Nephron progenitor cell (in vitro differentiated cells): ENCODE measurements at regions not wholly inside any gene's neighbourhood (a gene's known extent, or its start where the extent isn't known, plus 50 kb on each side); places are given as distances from the start of the nearest gene placed in this dataset.

Source experiments
- DNase-seq: peaks from one replicate; pipeline ENCODE4 v3.0.0; 2021
- H3K27ac Mint-ChIP-seq: 2 replicates; pipeline ENCODE4 v1.8.0; 2021; ENCODE audit warnings: mild to moderate bottlenecking, moderate library complexity, mixed read lengths
- H3K27me3 Mint-ChIP-seq: 2 replicates; pipeline ENCODE4 v1.8.0; 2021; ENCODE audit warnings: mild to moderate bottlenecking, low read depth, mixed read lengths; ENCODE audit not compliant: poor library complexity
- H3K36me3 Mint-ChIP-seq: 2 replicates; pipeline ENCODE4 v1.8.0; 2021; ENCODE audit warnings: low read depth, mixed read lengths
- H3K4me1 Mint-ChIP-seq: 2 replicates; pipeline ENCODE4 v1.8.0; 2021; ENCODE audit warnings: mixed read lengths
- H3K4me3 Mint-ChIP-seq: 2 replicates; pipeline ENCODE4 v1.8.0; 2021; ENCODE audit warnings: mild to moderate bottlenecking, moderate library complexity, mixed read lengths
- H3K9me3 Mint-ChIP-seq: 2 replicates; pipeline ENCODE4 v1.8.0; 2021; ENCODE audit warnings: mild to moderate bottlenecking, moderate library complexity, mixed read lengths
- CTCF ChIP-seq: fragments of 200-600 bp; sonication (generic); IDR thresholded peaks from 2 replicates; pipeline ENCODE4 v1.5.0; 2021; ENCODE audit warnings: antibody characterized with exemption

- TF ChIP-seq CTCF = no peak
- peaks cover 13% of the 10 kb centered on the region for H3K27me3 Mint-ChIP-seq
- H3K36me3 Mint-ChIP-seq = no peaks in the 10 kb centered on the region
- H3K4me3 Mint-ChIP-seq = no peak overlapping the region
- H3K27ac Mint-ChIP-seq = no peak overlapping the region
- H3K9me3 Mint-ChIP-seq = peaks cover 7% of the 10 kb centered on the region
- no peak for DNase-seq
- H3K4me1 Mint-ChIP-seq = peaks cover 15% of the 10 kb centered on the region
Observed at GRCh38 chr10:78520737-78521430, 487.2 kb downstream of the RPS24 start.

GRCh38 chr10:78523453-78523852 lies 489.8 kb downstream of the RPS24 start:
- no peak overlapping the region for H3K27ac Mint-ChIP-seq
- no peak for TF ChIP-seq CTCF
- no peak for DNase-seq
- no peak overlapping the region for H3K4me3 Mint-ChIP-seq
- H3K27me3 Mint-ChIP-seq = peaks cover 6% of the 10 kb centered on the region
- no peaks in the 10 kb centered on the region for H3K36me3 Mint-ChIP-seq
- no peaks in the 10 kb centered on the region for H3K4me1 Mint-ChIP-seq
- peaks cover 19% of the 10 kb centered on the region for H3K9me3 Mint-ChIP-seq

GRCh38 chr10:78524342-78524741 lies 490.7 kb downstream of the RPS24 start:
- Mint-ChIP-seq H3K9me3 (peaks cover 19% of the 10 kb centered on the region), H3K36me3 (no peaks in the 10 kb centered on the region), H3K27me3 (peaks cover 6% of the 10 kb centered on the region), H3K4me1 (no peaks in the 10 kb centered on the region), H3K27ac (no peak overlapping the region), H3K4me3 (no peak overlapping the region)
- TF ChIP-seq CTCF = no peak
- no peak for DNase-seq

GRCh38 chr10:78524941-78525340 lies 491.3 kb downstream of the RPS24 start:
- H3K27ac Mint-ChIP-seq = no peak overlapping the region
- peaks cover 2% of the 10 kb centered on the region for H3K4me1 Mint-ChIP-seq
- H3K27me3 Mint-ChIP-seq = peaks cover 7% of the 10 kb centered on the region

GRCh38 chr10:78526347-78526746 lies 492.7 kb downstream of the RPS24 start:
- peaks cover 28% of the 10 kb centered on the region for H3K9me3 Mint-ChIP-seq
- H3K27ac Mint-ChIP-seq = no peak overlapping the region
- H3K36me3 Mint-ChIP-seq = no peaks in the 10 kb centered on the region
- no peak overlapping the region for H3K4me3 Mint-ChIP-seq
- TF ChIP-seq CTCF = no peak
- H3K27me3 Mint-ChIP-seq = peaks cover 6% of the 10 kb centered on the region
- no peak for DNase-seq
- H3K4me1 Mint-ChIP-seq = peaks cover 5% of the 10 kb centered on the region

More at GRCh38 chr10:78524941-78525340, 491.3 kb downstream of the RPS24 start:
- DNase-seq = no peak
- H3K9me3 Mint-ChIP-seq = peaks cover 21% of the 10 kb centered on the region
- TF ChIP-seq CTCF = no peak
- no peak overlapping the region for H3K4me3 Mint-ChIP-seq
- H3K36me3 Mint-ChIP-seq = no peaks in the 10 kb centered on the region

GRCh38 chr10:78527296-78527695 lies 493.6 kb downstream of the RPS24 start:
- H3K4me3 Mint-ChIP-seq = no peak overlapping the region
- no peak overlapping the region for H3K27ac Mint-ChIP-seq
- H3K4me1 Mint-ChIP-seq = peaks cover 5% of the 10 kb centered on the region
- no peak for TF ChIP-seq CTCF
- peaks cover 5% of the 10 kb centered on the region for H3K27me3 Mint-ChIP-seq
- H3K9me3 Mint-ChIP-seq = peaks cover 36% of the 10 kb centered on the region
- no peak for DNase-seq
- no peaks in the 10 kb centered on the region for H3K36me3 Mint-ChIP-seq
